MM.1S (cell line): ENCODE measurements at regions not wholly inside any gene's neighbourhood (a gene's known extent, or its start where the extent isn't known, plus 50 kb on each side); places are given as distances from the start of the nearest gene placed in this dataset.

Experiments
- CTCF ChIP-seq: fragments of 300-600 bp; sonication (generic); IDR thresholded peaks from 2 replicates; pipeline ENCODE4 v1.5.1; 2016; ENCODE audit warnings: antibody characterized with exemption, low read length, mixed read lengths
- EZH2 ChIP-seq: fragments of 300-600 bp; sonication (generic); optimal IDR thresholded peaks from 2 replicates; pipeline ENCODE3; 2017; ENCODE audit warnings: low read depth, mild to moderate bottlenecking, antibody characterized with exemption, low read length, mixed read lengths
- EZH2phosphoT487 ChIP-seq: fragments of 300-600 bp; sonication (generic); IDR thresholded peaks from 2 replicates; pipeline ENCODE4 v1.6.1; 2018; ENCODE audit warnings: antibody characterized with exemption, low read length

- TF ChIP-seq CTCF (no peak), EZH2 (no peak), EZH2phosphoT487 (no peak)
These were observed 98.2 kb upstream of the GNAO1 start for GRCh38 chr16:56093055-56093454.
